ENCODE measurements at regions not wholly inside any gene's neighbourhood (a gene's known extent, or its start where the extent isn't known, plus 50 kb on each side); places are given as distances from the start of the nearest gene placed in this dataset.
A peak's percentile ranks its signal among the peaks of the same experiment; 100 is the strongest.

- Histone ChIP-seq H2BK5ac (ENCODE audit: low read length) (no peak overlapping the region), H3K27ac (replicated peaks; ENCODE audit: low read length) (no peak overlapping the region), H2BK12ac (ENCODE audit: low read length) (no peak overlapping the region), H2AFZ (ENCODE audit: low read length) (no peak overlapping the region), H3K4me3 (ENCODE audit: low read length in 2 of 2) (no peak overlapping the region), H3K9me3 (replicated peaks in 1 of 2; ENCODE audit: control insufficient read depth in 2 of 2, insufficient read depth in 1 of 2, low read depth in 1 of 2, low read length in 2 of 2) (no peaks in the 10 kb centered on the region), H3K4ac (ENCODE audit: low read length) (no peak overlapping the region), H3K14ac (ENCODE audit: low read length) (no peak overlapping the region), H3K18ac (ENCODE audit: low read length) (no peak overlapping the region), H3K4me2 (ENCODE audit: insufficient read depth, low read length, poor library complexity, severe bottlenecking) (no peak overlapping the region), H2AK5ac (ENCODE audit: low read depth, low read length) (no peak overlapping the region), H2BK15ac (ENCODE audit: low read length) (no peak overlapping the region), H2BK120ac (ENCODE audit: low read depth, low read length) (no peak overlapping the region), H3K23ac (ENCODE audit: low read depth, low read length, poor library complexity) (no peak overlapping the region), H3K36me3 (replicated peaks in 1 of 2; ENCODE audit: control insufficient read depth in 2 of 2, insufficient read depth in 2 of 2, low read length in 2 of 2) (no peaks in the 10 kb centered on the region), H3K4me1 (ENCODE audit: control insufficient read depth in 2 of 2, insufficient read depth in 1 of 2, low read depth in 1 of 2, low read length in 2 of 2) (peaks cover 5 to 10% of the 10 kb centered on the region in 2 donors), H4K8ac (ENCODE audit: low read depth, low read length) (no peak overlapping the region), H3K9ac (ENCODE audit: low read depth, low read length, poor library complexity) (no peak overlapping the region), H4K91ac (ENCODE audit: low read depth, low read length, poor library complexity) (no peak overlapping the region), H3K27me3 (ENCODE audit: control insufficient read depth in 3 of 3, insufficient read depth in 3 of 3, low read depth in 1 of 3, low read length in 3 of 3) (peaks cover 0 to 9% (median 0%) of the 10 kb centered on the region in 3 experiments), H3K79me1 (ENCODE audit: low read depth, low read length) (no peaks in the 10 kb centered on the region)
- no peak for DNase-seq (ENCODE audit: low spot score)
- WGBS, 2 donors (ENCODE audit: extremely low coverage in 2 of 2, insufficient read length in 2 of 2, insufficient replicate concordance in 1 of 2) = no CpG with 5 or more reads among the region's 1 CpG
Measured at GRCh38 chr22:26846076-26846475, 188.7 kb downstream of the MIAT start.

- no CpG with 5 or more reads among the region's 2 CpGs for WGBS, 2 donors (ENCODE audit: extremely low coverage in 2 of 2, insufficient read length in 2 of 2, insufficient replicate concordance in 1 of 2)
- Histone ChIP-seq H3K4ac (ENCODE audit: low read length) (no peak overlapping the region), H3K79me1 (ENCODE audit: low read depth, low read length) (no peaks in the 10 kb centered on the region), H2AFZ (ENCODE audit: low read length) (no peak overlapping the region), H3K4me1 (ENCODE audit: control insufficient read depth in 2 of 2, insufficient read depth in 1 of 2, low read depth in 1 of 2, low read length in 2 of 2) (peaks cover 6 to 10% of the 10 kb centered on the region in 2 donors), H4K91ac (ENCODE audit: low read depth, low read length, poor library complexity) (no peak overlapping the region), H3K4me2 (ENCODE audit: insufficient read depth, low read length, poor library complexity, severe bottlenecking) (no peak overlapping the region), H3K9ac (ENCODE audit: low read depth, low read length, poor library complexity) (no peak overlapping the region), H3K4me3 (ENCODE audit: low read length in 2 of 2) (no peak overlapping the region), H3K36me3 (replicated peaks in 1 of 2; ENCODE audit: control insufficient read depth in 2 of 2, insufficient read depth in 2 of 2, low read length in 2 of 2) (no peaks in the 10 kb centered on the region), H2BK120ac (ENCODE audit: low read depth, low read length) (no peak overlapping the region), H2BK5ac (ENCODE audit: low read length) (no peak overlapping the region), H3K18ac (ENCODE audit: low read length) (no peak overlapping the region), H2BK15ac (ENCODE audit: low read length) (no peak overlapping the region), H3K14ac (ENCODE audit: low read length) (no peak overlapping the region), H3K27me3 (ENCODE audit: control insufficient read depth in 3 of 3, insufficient read depth in 3 of 3, low read depth in 1 of 3, low read length in 3 of 3) (peaks cover 0 to 9% (median 0%) of the 10 kb centered on the region in 3 experiments), H3K27ac (replicated peaks; ENCODE audit: low read length) (no peak overlapping the region), H2BK12ac (ENCODE audit: low read length) (no peak overlapping the region), H3K9me3 (replicated peaks in 1 of 2; ENCODE audit: control insufficient read depth in 2 of 2, insufficient read depth in 1 of 2, low read depth in 1 of 2, low read length in 2 of 2) (no peaks in the 10 kb centered on the region), H4K8ac (ENCODE audit: low read depth, low read length) (no peak overlapping the region), H2AK5ac (ENCODE audit: low read depth, low read length) (no peak overlapping the region), H3K23ac (ENCODE audit: low read depth, low read length, poor library complexity) (no peak overlapping the region)
- DNase-seq (ENCODE audit: low spot score) = no peak
Measured at GRCh38 chr22:26846645-26847044, 189.3 kb downstream of the MIAT start.

DNA sequence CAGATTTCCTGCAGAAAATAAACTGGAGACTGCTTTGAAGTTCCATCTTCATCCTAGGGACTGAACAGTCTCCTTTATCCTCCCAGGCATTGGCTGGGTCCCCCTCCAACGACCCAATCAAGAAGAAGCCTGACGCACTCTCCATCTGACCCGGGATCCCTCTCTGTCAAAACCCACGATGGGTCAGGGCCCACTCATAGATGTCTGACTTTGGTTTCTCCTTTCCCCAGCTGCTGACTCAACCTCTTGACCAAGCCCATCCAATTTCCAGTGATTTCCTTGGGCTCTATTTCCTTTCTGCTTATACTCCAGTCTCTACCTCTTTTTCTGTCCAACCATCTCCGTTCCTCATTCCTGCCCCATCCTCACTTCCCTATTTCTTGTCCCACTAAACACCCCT, 189.7 kb downstream of the MIAT start:
- Histone ChIP-seq H3K27me3 (ENCODE audit: control insufficient read depth in 3 of 3, insufficient read depth in 3 of 3, low read depth in 1 of 3, low read length in 3 of 3) (peaks cover 0 to 9% (median 0%) of the 10 kb centered on the region in 3 experiments), H3K23ac (ENCODE audit: low read depth, low read length, poor library complexity) (no peak overlapping the region), H2BK5ac (ENCODE audit: low read length) (no peak overlapping the region), H3K4me1 (ENCODE audit: control insufficient read depth in 2 of 2, insufficient read depth in 1 of 2, low read depth in 1 of 2, low read length in 2 of 2) (peaks cover 6 to 10% of the 10 kb centered on the region in 2 donors), H4K91ac (ENCODE audit: low read depth, low read length, poor library complexity) (no peak overlapping the region), H2AFZ (ENCODE audit: low read length) (no peak overlapping the region), H2BK15ac (ENCODE audit: low read length) (no peak overlapping the region), H3K36me3 (replicated peaks in 1 of 2; ENCODE audit: control insufficient read depth in 2 of 2, insufficient read depth in 2 of 2, low read length in 2 of 2) (no peaks in the 10 kb centered on the region), H2AK5ac (ENCODE audit: low read depth, low read length) (no peak overlapping the region), H4K8ac (ENCODE audit: low read depth, low read length) (no peak overlapping the region), H3K4me3 (ENCODE audit: low read length in 2 of 2) (no peak overlapping the region), H2BK120ac (ENCODE audit: low read depth, low read length) (no peak overlapping the region), H2BK12ac (ENCODE audit: low read length) (no peak overlapping the region), H3K4ac (ENCODE audit: low read length) (no peak overlapping the region), H3K9me3 (replicated peaks in 1 of 2; ENCODE audit: control insufficient read depth in 2 of 2, insufficient read depth in 1 of 2, low read depth in 1 of 2, low read length in 2 of 2) (no peaks in the 10 kb centered on the region), H3K79me1 (ENCODE audit: low read depth, low read length) (no peaks in the 10 kb centered on the region), H3K4me2 (ENCODE audit: insufficient read depth, low read length, poor library complexity, severe bottlenecking) (no peak overlapping the region), H3K18ac (ENCODE audit: low read length) (no peak overlapping the region), H3K9ac (ENCODE audit: low read depth, low read length, poor library complexity) (no peak overlapping the region), H3K27ac (replicated peaks; ENCODE audit: low read length) (no peak overlapping the region), H3K14ac (ENCODE audit: low read length) (no peak overlapping the region)
- WGBS, 2 donors (ENCODE audit: extremely low coverage in 2 of 2, insufficient read length in 2 of 2, insufficient replicate concordance in 1 of 2) = no CpG with 5 or more reads among the region's 5 CpGs
- DNase-seq (ENCODE audit: low spot score) = no peak

DNA sequence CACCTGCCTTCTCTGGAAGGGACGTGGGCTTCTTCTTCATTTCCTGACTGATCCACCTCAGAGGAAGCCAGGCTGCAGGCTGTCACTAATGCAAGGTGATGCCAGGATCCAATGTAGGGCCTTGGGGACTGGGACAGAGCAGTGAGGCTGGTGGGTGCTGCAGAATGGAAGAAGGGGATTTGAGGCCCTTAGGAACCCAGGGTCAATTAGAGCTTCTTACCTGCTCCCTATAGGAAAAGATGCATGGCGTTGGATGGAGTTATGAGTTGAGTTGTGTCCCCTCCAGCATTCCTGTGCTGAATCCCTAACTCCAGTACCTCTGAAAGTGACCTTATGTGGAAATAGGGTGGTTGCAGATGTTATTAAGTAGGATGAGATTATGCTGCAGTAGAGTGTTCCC, 190.4 kb downstream of the MIAT start:
- Histone ChIP-seq H3K4me1 (ENCODE audit: control insufficient read depth in 2 of 2, insufficient read depth in 1 of 2, low read depth in 1 of 2, low read length in 2 of 2) (peaks cover 8 to 10% of the 10 kb centered on the region in 2 donors), H3K9ac (ENCODE audit: low read depth, low read length, poor library complexity) (no peak overlapping the region), H3K4me3 (ENCODE audit: low read length in 2 of 2) (no peak overlapping the region), H2BK120ac (ENCODE audit: low read depth, low read length) (no peak overlapping the region), H3K23ac (ENCODE audit: low read depth, low read length, poor library complexity) (no peak overlapping the region), H3K14ac (ENCODE audit: low read length) (no peak overlapping the region), H3K79me1 (ENCODE audit: low read depth, low read length) (no peaks in the 10 kb centered on the region), H2BK15ac (ENCODE audit: low read length) (no peak overlapping the region), H4K91ac (ENCODE audit: low read depth, low read length, poor library complexity) (no peak overlapping the region), H3K9me3 (replicated peaks in 1 of 2; ENCODE audit: control insufficient read depth in 2 of 2, insufficient read depth in 1 of 2, low read depth in 1 of 2, low read length in 2 of 2) (no peaks in the 10 kb centered on the region), H3K27me3 (ENCODE audit: control insufficient read depth in 3 of 3, insufficient read depth in 3 of 3, low read depth in 1 of 3, low read length in 3 of 3) (peaks cover 0 to 6% (median 0%) of the 10 kb centered on the region in 3 experiments), H3K36me3 (replicated peaks in 1 of 2; ENCODE audit: control insufficient read depth in 2 of 2, insufficient read depth in 2 of 2, low read length in 2 of 2) (no peaks in the 10 kb centered on the region), H3K4me2 (ENCODE audit: insufficient read depth, low read length, poor library complexity, severe bottlenecking) (no peak overlapping the region), H2AK5ac (ENCODE audit: low read depth, low read length) (peak overlapping the region; percentile 2), H2BK12ac (ENCODE audit: low read length) (no peak overlapping the region), H3K27ac (replicated peaks; ENCODE audit: low read length) (no peak overlapping the region), H3K18ac (ENCODE audit: low read length) (no peak overlapping the region), H2AFZ (ENCODE audit: low read length) (no peak overlapping the region), H2BK5ac (ENCODE audit: low read length) (no peak overlapping the region), H4K8ac (ENCODE audit: low read depth, low read length) (no peak overlapping the region), H3K4ac (ENCODE audit: low read length) (no peak overlapping the region)
- WGBS, 2 donors (ENCODE audit: extremely low coverage in 2 of 2, insufficient read length in 2 of 2, insufficient replicate concordance in 1 of 2) = no CpG with 5 or more reads among the region's 2 CpGs
- no peak for DNase-seq (ENCODE audit: low spot score)

Measured in neuronal stem cell (in vitro differentiated cells).